Omental fat pad (tissue), 3 donors: ENCODE measurements at regions not wholly inside any gene's neighbourhood (a gene's known extent, or its start where the extent isn't known, plus 50 kb on each side); places are given as distances from the start of the nearest gene placed in this dataset.

ENCODE experiments used
- ATAC-seq: fragments of 150-250 bp; one replicate; pipeline ENCODE4 v1.9.1; 2016; ENCODE audit warnings: mild to moderate bottlenecking, moderate library complexity; ENCODE audit not compliant: low FRiP score
- DNase-seq: peaks from one replicate; pipeline ENCODE4 v3.0.0-alpha.2; 2019; ENCODE audit warnings: low spot score
- TF ChIP-seq, protein P1 (sequence below), 3 donors: fragments of 450-650 bp; IDR thresholded peaks; one replicate each; pipeline ENCODE4 v1.5.1; 2016 to 2017; ENCODE audit warnings: antibody characterized with exemption in 3 of 3, mild to moderate bottlenecking in 3 of 3, moderate library complexity in 2 of 3

DNA sequence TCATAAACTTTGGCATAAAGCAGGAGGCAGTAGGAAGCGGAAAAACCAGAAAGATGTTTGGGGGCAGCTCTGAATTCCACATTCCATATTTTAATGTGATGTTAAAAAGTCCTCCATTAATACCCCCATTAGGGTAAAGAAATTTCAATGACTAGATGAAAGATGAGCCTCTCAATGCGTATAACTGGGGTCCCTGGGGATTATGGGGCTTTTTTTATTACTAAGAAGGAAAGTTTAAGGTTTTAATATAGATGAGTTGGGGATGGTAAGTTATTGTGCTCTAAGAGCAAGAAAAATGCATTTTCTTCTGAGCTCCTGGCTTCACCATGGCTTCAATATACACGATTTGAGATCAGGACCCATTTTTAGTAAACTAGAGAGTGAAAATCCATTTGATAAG lies 321.9 kb downstream of the CDK5RAP2 start:
- TF ChIP-seq, protein P1, sequence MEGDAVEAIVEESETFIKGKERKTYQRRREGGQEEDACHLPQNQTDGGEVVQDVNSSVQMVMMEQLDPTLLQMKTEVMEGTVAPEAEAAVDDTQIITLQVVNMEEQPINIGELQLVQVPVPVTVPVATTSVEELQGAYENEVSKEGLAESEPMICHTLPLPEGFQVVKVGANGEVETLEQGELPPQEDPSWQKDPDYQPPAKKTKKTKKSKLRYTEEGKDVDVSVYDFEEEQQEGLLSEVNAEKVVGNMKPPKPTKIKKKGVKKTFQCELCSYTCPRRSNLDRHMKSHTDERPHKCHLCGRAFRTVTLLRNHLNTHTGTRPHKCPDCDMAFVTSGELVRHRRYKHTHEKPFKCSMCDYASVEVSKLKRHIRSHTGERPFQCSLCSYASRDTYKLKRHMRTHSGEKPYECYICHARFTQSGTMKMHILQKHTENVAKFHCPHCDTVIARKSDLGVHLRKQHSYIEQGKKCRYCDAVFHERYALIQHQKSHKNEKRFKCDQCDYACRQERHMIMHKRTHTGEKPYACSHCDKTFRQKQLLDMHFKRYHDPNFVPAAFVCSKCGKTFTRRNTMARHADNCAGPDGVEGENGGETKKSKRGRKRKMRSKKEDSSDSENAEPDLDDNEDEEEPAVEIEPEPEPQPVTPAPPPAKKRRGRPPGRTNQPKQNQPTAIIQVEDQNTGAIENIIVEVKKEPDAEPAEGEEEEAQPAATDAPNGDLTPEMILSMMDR (IDR thresholded peaks at IDR 0.05): no peak
- DNase-seq (no peak), ATAC-seq (no peak)

DNA sequence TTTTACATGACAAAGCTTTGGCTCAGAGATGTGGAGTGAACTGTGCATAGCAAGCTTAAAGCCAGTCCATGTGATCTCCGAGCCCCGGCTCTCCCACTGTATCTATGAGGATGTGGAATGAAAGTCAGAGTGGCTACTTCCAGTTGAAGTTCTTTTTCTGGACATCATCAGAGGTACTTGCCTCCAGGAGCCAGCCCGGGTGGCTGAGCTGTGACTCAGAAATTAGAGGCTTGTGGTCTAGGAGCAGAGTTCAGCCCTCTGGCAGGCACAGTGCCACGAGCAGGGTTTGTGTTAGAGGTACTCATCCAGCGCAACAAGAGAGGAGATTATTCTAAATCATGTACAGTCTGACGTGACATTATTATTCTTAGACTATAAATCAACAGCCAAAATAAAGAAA lies 322.5 kb downstream of the CDK5RAP2 start:
- DNase-seq (no peak), ATAC-seq (no peak)
- TF ChIP-seq, protein P1 (IDR thresholded peaks at IDR 0.05): no peak

DNA sequence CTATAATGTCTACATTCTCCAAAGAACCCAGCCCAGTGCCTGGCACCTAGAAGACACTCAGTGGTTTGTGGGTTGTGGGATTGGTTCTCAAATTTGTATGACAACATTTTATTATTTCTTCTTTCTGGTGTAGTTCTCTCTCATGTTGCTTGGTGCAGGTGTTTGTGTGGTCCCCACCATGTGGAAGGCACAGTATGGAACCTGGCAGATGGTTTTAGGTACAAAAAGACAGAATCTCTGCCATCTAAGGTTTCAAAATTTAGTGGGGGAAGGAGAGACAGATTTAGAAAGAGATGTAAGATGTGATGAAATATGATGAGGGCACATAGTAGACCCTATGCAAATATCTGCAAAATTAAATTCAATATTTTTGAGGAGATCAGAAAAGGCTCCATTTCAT lies 323.8 kb downstream of the CDK5RAP2 start:
- TF ChIP-seq, protein P1 (IDR thresholded peaks at IDR 0.05): no peak
- ATAC-seq (no peak), DNase-seq (no peak)

DNA sequence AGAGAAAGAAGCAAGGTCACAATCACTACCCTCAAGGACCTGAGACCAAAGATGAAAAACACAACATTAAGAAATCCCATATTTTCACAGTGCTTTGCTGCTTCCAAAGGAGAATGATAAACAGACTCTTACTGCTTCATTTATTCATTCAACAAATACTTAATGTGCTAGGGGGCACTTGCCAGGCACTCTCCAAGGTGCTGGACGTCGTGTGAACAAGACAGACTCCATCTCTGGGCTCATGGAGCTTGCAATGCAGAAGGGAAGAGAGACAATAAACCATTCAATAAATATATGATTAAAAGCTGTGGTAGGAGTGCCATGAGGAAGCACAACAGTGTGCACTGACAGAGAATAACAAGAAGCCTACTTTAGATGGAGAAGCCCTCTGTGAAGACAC lies 327.7 kb downstream of the CDK5RAP2 start:
- DNase-seq (no peak), ATAC-seq (no peak)
- TF ChIP-seq, protein P1 (IDR thresholded peaks at IDR 0.05): no peak

DNA sequence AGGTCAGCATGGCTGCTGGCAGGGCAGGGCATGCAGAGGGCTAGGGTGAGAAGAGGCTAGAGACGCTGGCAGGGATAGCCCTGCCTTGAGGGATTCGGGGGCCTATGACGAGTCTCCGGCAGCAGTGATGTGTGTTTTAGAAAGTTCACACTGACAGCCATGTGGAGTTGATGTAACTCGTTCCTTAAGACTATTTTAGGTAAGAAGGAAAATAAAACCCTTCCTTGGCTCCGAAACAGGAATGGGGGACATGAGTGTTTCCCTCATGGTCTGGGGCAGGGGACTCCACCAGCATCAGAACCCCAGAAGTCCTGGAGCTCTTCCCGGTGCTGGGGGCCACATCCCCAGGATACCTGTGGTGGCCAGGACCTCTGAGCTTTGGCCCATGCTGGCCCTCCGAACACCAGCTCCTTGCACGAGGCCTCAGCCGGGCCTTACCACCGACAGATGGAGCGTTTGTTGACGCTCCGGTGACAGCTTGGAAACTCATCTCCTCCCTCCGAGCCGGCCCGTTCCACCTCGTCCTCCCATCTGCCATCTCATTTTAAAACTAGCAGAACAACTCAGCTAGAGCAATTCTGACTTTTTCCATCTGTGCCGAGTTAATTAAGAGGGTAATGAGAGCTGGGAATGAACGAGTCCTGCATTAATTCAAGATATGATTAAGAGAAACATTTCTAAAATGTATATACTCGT lies 337.7 kb downstream of the CDK5RAP2 start:
- no peak for DNase-seq
- TF ChIP-seq, protein P1 (IDR thresholded peaks at IDR 0.05): no peak
- ATAC-seq: no peak

DNA sequence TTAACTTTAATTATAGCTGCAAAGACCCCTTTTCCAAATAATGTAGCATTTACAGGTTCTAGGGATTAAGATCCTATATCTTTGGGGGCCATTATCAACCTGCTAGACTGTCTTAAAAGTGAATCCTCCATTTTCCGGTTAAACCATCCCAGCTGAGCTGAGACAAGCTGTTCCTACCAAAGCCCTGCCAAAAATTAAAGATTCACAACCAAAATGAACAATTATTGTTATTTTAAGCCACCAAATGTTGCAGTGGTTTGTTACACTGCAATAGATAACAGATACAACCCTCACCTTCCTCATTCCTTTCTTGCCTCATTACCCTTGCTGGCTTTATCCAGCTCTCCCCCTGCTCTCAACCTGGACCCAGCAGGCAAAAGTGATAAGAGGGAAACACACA lies 343.4 kb downstream of the CDK5RAP2 start:
- ATAC-seq: no peak
- no peak for DNase-seq
- TF ChIP-seq, protein P1 (IDR thresholded peaks at IDR 0.05): no peak

DNA sequence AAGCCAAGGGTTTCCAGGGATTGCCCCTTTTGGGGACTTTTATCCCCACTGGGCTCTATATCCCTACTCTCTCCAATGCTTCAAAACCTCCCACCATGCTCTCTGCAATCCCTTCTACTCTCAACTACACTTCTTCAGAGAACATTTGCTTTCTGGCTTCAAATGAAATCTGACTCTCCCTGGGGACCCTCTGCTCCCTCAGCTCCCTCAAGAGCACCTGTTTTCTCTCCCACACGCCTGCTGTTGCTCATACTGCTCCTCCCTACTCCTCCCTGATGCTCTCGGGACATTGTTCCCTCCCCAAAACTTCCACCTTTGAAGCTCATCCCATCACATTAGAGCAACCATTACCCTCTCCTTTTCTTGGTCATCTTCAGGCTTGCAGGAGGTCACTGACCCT lies 344.9 kb downstream of the CDK5RAP2 start:
- no peak for ATAC-seq
- no peak for DNase-seq
- TF ChIP-seq, protein P1 (IDR thresholded peaks at IDR 0.05): no peak
